NOMO-1 treated with DMSO at 0.1 percent for 48 hours (cell line): ENCODE measurements at regions not wholly inside any gene's neighbourhood (a gene's known extent, or its start where the extent isn't known, plus 50 kb on each side); places are given as distances from the start of the nearest gene placed in this dataset.
"Not testable (repeated sequence)": the region's sequence is repeated elsewhere in the genome, so short reads cannot be mapped to it uniquely, and the experiment has no call there.

Experiments
- DNase-seq: peaks from one replicate; lab custom pipeline; 2025; ENCODE audit not compliant: unreplicated experiment; lab: John Stamatoyannopoulos, UW

- peak; percentile 18 for DNase-seq
Measured at GRCh38 chrX:109782994-109783700, 50.1 kb upstream of the ACSL4 start.

- DNase-seq: no peak
Measured at GRCh38 chrX:109783701-109784079, 50.6 kb upstream of the ACSL4 start.

GRCh38 chrX:109785053-109785452 is 52.0 kb upstream of the ACSL4 start:
- DNase-seq: no peak

- not testable (repeated sequence) for DNase-seq
Measured at GRCh38 chrX:109790511-109790910, 57.5 kb upstream of the ACSL4 start.

GRCh38 chrX:109793191-109793590 is 60.1 kb upstream of the ACSL4 start:
- no peak for DNase-seq

GRCh38 chrX:109795682-109796081 is 62.6 kb upstream of the ACSL4 start:
- DNase-seq: no peak

- DNase-seq: no peak
Measured at GRCh38 chrX:109797311-109797975, 64.4 kb upstream of the ACSL4 start.

GRCh38 chrX:109812236-109812635 is 79.2 kb upstream of the ACSL4 start:
- DNase-seq: no peak

- DNase-seq: no peak
Measured at GRCh38 chrX:109813236-109813635, 80.2 kb upstream of the ACSL4 start.

GRCh38 chrX:109818976-109819375 is 85.9 kb upstream of the ACSL4 start:
- no peak for DNase-seq

GRCh38 chrX:109822861-109823260 is 89.8 kb upstream of the ACSL4 start:
- DNase-seq: no peak

- no peak for DNase-seq
Measured at GRCh38 chrX:109826954-109827708, 94.1 kb upstream of the ACSL4 start.

GRCh38 chrX:109827772-109828171 is 94.7 kb upstream of the ACSL4 start:
- DNase-seq: no peak

GRCh38 chrX:109830157-109830703 is 97.2 kb upstream of the ACSL4 start:
- DNase-seq: no peak

GRCh38 chrX:109830704-109831206 is 97.7 kb upstream of the ACSL4 start:
- peak; percentile 89 for DNase-seq

- DNase-seq: no peak
Measured at GRCh38 chrX:109831326-109831985, 98.4 kb upstream of the ACSL4 start.

GRCh38 chrX:109839694-109840567 is 106.9 kb upstream of the ACSL4 start:
- DNase-seq: peak; percentile 33

- DNase-seq: peak; percentile 82
Measured at GRCh38 chrX:109840585-109840984, 107.5 kb upstream of the ACSL4 start.

GRCh38 chrX:109841257-109841656 is 108.2 kb upstream of the ACSL4 start:
- no peak for DNase-seq
